ENCODE measurements at regions not wholly inside any gene's neighbourhood (a gene's known extent, or its start where the extent isn't known, plus 50 kb on each side); places are given as distances from the start of the nearest gene placed in this dataset.

- Histone ChIP-seq H3K27ac (ENCODE audit: low read depth, low read length) (no peak overlapping the region), H3K4me3 (replicated peaks in 1 of 2; ENCODE audit: low read depth in 1 of 2, low read length in 2 of 2) (no peak overlapping the region), H3K4me1 (ENCODE audit: control insufficient read depth in 1 of 2, insufficient read depth in 2 of 2, low read length in 2 of 2) (no peaks in the 10 kb centered on the region), H3K4me2 (ENCODE audit: low read length) (no peak overlapping the region), H3K36me3 (ENCODE audit: control insufficient read depth in 1 of 2, insufficient read depth in 2 of 2, low read length in 2 of 2) (no peaks in the 10 kb centered on the region), H4K20me1 (ENCODE audit: insufficient read depth) (no peaks in the 10 kb centered on the region), H3K9me2 (ENCODE audit: insufficient read depth) (no peaks in the 10 kb centered on the region), H3K9me3 (ENCODE audit: control insufficient read depth in 1 of 2, insufficient read depth in 1 of 2, low read depth in 1 of 2, low read length in 2 of 2) (no peaks in the 10 kb centered on the region), H3K9ac (ENCODE audit: low read length) (no peak overlapping the region), H3K27me3 (ENCODE audit: insufficient read depth, low read length) (0 out of 2 replicates have a peak, but pooled peaks cover 4% of the 10 kb centered on the region), H3K79me2 (ENCODE audit: insufficient read depth, low read length) (no peaks in the 10 kb centered on the region), H2AFZ (ENCODE audit: low read depth, low read length, poor library complexity, severe bottlenecking) (no peak overlapping the region)
- ChIA-PET POLR2A (no interaction called here), RAD21 (ENCODE audit: low non-redundant PET in 1 of 2, low total read pairs in 2 of 2, uncharacterized antibody in 2 of 2, unreplicated experiment in 2 of 2) (no interaction called here), CTCF (no interaction called here)
- no peak for TF ChIP-seq SRF (IDR thresholded peaks at IDR 0.05; ENCODE audit: low read depth)
- TF ChIP-seq RAD21 (IDR thresholded peaks at IDR 0.05; ENCODE audit: low read depth), result no peak
- TF ChIP-seq REST (IDR thresholded peaks at IDR 0.05; ENCODE audit: low read depth), result no peak
- TF ChIP-seq CBX3 (IDR thresholded peaks at IDR 0.05; ENCODE audit: low read depth), result no peak
- TF ChIP-seq MAX (IDR thresholded peaks at IDR 0.05), result no peak
- no peak for TF ChIP-seq ELF1 (IDR thresholded peaks at IDR 0.05; ENCODE audit: borderline replicate concordance, low read depth)
- TF ChIP-seq ZBTB33 (IDR thresholded peaks at IDR 0.05; ENCODE audit: extremely low read depth, insufficient replicate concordance, low read length), result no peak
- TF ChIP-seq ZFX (IDR thresholded peaks at IDR 0.05), result no peak
- no peak for TF ChIP-seq SP1 (IDR thresholded peaks at IDR 0.05; ENCODE audit: low read depth)
- TF ChIP-seq EZH2 (IDR thresholded peaks at IDR 0.05), result no peak
- no peak for TF ChIP-seq JUND (IDR thresholded peaks at IDR 0.05)
- TF ChIP-seq YY1 (IDR thresholded peaks at IDR 0.05; ENCODE audit: extremely low read depth, insufficient replicate concordance, low read depth, low read length), result no peak
- no peak for TF ChIP-seq CEBPB (IDR thresholded peaks at IDR 0.05; ENCODE audit: low read depth)
- no peak for TF ChIP-seq CTCF (IDR thresholded peaks at IDR 0.05 in 2 of 3, conservative IDR thresholded peaks at IDR 0.05 in 1 of 3; ENCODE audit: borderline replicate concordance in 1 of 3, insufficient read depth in 1 of 3, low read depth in 2 of 3, low read length in 2 of 3)
- no peak for TF ChIP-seq EZH2phosphoT487 (IDR thresholded peaks at IDR 0.05; ENCODE audit: borderline replicate concordance)
- no peak for TF ChIP-seq ZNF274 (IDR thresholded peaks at IDR 0.05; ENCODE audit: low read depth, low read length)
- TF ChIP-seq EGR1 (IDR thresholded peaks at IDR 0.05; ENCODE audit: low read depth), result no peak
- TF ChIP-seq SIN3A (IDR thresholded peaks at IDR 0.05; ENCODE audit: low read depth), result no peak
- no peak for TF ChIP-seq POLR2A (IDR thresholded peaks at IDR 0.05; ENCODE audit: borderline replicate concordance, extremely low read depth, insufficient read depth, insufficient read length)
- no peak for TF ChIP-seq POLR2AphosphoS5 (IDR thresholded peaks at IDR 0.05; ENCODE audit: low read depth, low read length)
- BruUV-seq (replicated peaks), result no TSS peak
- intact Hi-C loops (cut with micrococcal nuclease), result no loop called here
- DNase-seq (ENCODE audit: low read depth, low spot score), result no peak
- no peak for ATAC-seq
Measured at GRCh38 chr20:19026121-19026878, 186.1 kb upstream of the SLC24A3 start.
